OCI-LY7 (cell line): ENCODE measurements at regions not wholly inside any gene's neighbourhood (a gene's known extent, or its start where the extent isn't known, plus 50 kb on each side); places are given as distances from the start of the nearest gene placed in this dataset.

Experiments
- BruUV-seq: library from RNA; stranded (reverse); fragments of 400-500 nt; replicated peaks from 2 replicates; lab custom pipeline; 2021; lab: Mats Ljungman, UMichigan
- CTCF ChIA-PET: fragments of 300-600 bp; sonication (Branson Sonifier 250); formaldehyde crosslinking; loops from one replicate; lab custom pipeline; 2022; ENCODE audit warnings: antibody characterized with exemption; ENCODE audit not compliant: unreplicated experiment; lab: Charles Lee
- POLR2A ChIA-PET: fragments of 300-600 bp; sonication (Branson Sonifier 250); formaldehyde crosslinking; loops from one replicate; lab custom pipeline; 2022; ENCODE audit warnings: antibody characterized with exemption; lab: Charles Lee
- DNase-seq: peaks from one replicate; pipeline ENCODE4 v3.0.0-alpha.2; 2015; ENCODE audit warnings: low spot score
- H2AFZ ChIP-seq: fragments of 200-600 bp; sonication (generic), shearing (Covaris generic); 2 replicates; pipeline ENCODE4 v1.6.1; 2014; ENCODE audit warnings: mild to moderate bottlenecking, antibody characterized with exemption, low read length, moderate library complexity
- H3K27ac ChIP-seq: fragments of 200-600 bp; sonication (generic); 2 replicates; pipeline ENCODE4 v1.5.1; 2014; ENCODE audit warnings: mixed run types, low read depth, mild to moderate bottlenecking, moderate library complexity, low read length, inconsistent platforms; ENCODE audit not compliant: poor library complexity, severe bottlenecking
- H3K36me3 ChIP-seq: fragments of 200-600 bp; sonication (generic); 2 replicates; pipeline ENCODE4 v1.6.1; 2014; ENCODE audit warnings: mild to moderate bottlenecking, antibody characterized with exemption, low read length, moderate library complexity, mixed read lengths; ENCODE audit not compliant: insufficient read depth
- H3K4me1 ChIP-seq: fragments of 200-600 bp; sonication (generic); 2 replicates; pipeline ENCODE4 v1.5.1; 2014; ENCODE audit warnings: mild to moderate bottlenecking, low read length; ENCODE audit not compliant: insufficient read depth, poor library complexity, severe bottlenecking
- H3K4me2 ChIP-seq: fragments of 200-600 bp; sonication (generic); 2 replicates; pipeline ENCODE4 v1.6.1; 2014; ENCODE audit warnings: mild to moderate bottlenecking, low read length
- H3K4me3 ChIP-seq: fragments of 200-600 bp; sonication (generic); 2 replicates; pipeline ENCODE4 v1.5.1; 2014; ENCODE audit warnings: mild to moderate bottlenecking, low read depth, low read length; ENCODE audit not compliant: poor library complexity, severe bottlenecking
- H3K79me2 ChIP-seq: fragments of 200-600 bp; sonication (generic); 2 replicates; pipeline ENCODE4 v1.6.1; 2016; ENCODE audit warnings: low read depth, mild to moderate bottlenecking, low read length, moderate library complexity, mixed read lengths; ENCODE audit not compliant: insufficient read depth
- H3K9me2 ChIP-seq: fragments of 200-600 bp; sonication (generic); 2 replicates; pipeline ENCODE4 v1.6.1; 2016; ENCODE audit warnings: mild to moderate bottlenecking, low read length, mixed read lengths; ENCODE audit not compliant: insufficient read depth
- H3K9me3 ChIP-seq: fragments of 200-600 bp; sonication (generic); 2 replicates; pipeline ENCODE4 v1.6.1; 2014; ENCODE audit warnings: mild to moderate bottlenecking, mixed run types, low read length, mixed read lengths
- H4K20me1 ChIP-seq: fragments of 200-600 bp; sonication (generic); 2 replicates; pipeline ENCODE4 v1.6.1; 2014; ENCODE audit warnings: mild to moderate bottlenecking, antibody characterized with exemption, low read length, moderate library complexity, mixed read lengths; ENCODE audit not compliant: insufficient read depth
- CTCF ChIP-seq: fragments of 200-600 bp; sonication (generic); conservative IDR thresholded peaks from 2 replicates; pipeline ENCODE4 v1.5.1; 2014; ENCODE audit warnings: mild to moderate bottlenecking, antibody characterized with exemption, low read length, moderate library complexity, mixed read lengths
- EZH2phosphoT487 ChIP-seq: fragments of 200-600 bp; sonication (generic); IDR thresholded peaks from 2 replicates; pipeline ENCODE4 v1.6.1; 2018; ENCODE audit warnings: low read depth, borderline replicate concordance, mild to moderate bottlenecking, mixed run types, antibody characterized with exemption, low read length, moderate library complexity, mixed read lengths
- intact Hi-C: fragments of 100-400 bp; cut with micrococcal nuclease; formaldehyde crosslinking; loops from one replicate; pipeline ENCODE4 v1.10.0; 2022; ENCODE audit not compliant: unreplicated experiment

- BruUV-seq, result no TSS peak
- intact Hi-C loops, result no loop called here
- H3K79me2 ChIP-seq, result no peaks in the 10 kb centered on the region
- H3K27ac ChIP-seq, result no peak overlapping the region
- H3K9me2 ChIP-seq, result no peaks in the 10 kb centered on the region
- ChIA-PET CTCF (no interaction called here), POLR2A (no interaction called here)
- H3K4me3 ChIP-seq, result no peak overlapping the region
- H4K20me1 ChIP-seq, result no peaks in the 10 kb centered on the region
- no peaks in the 10 kb centered on the region for H3K36me3 ChIP-seq
- H2AFZ ChIP-seq, result no peak overlapping the region
- H3K9me3 ChIP-seq, result no peaks in the 10 kb centered on the region
- TF ChIP-seq EZH2phosphoT487 (no peak), CTCF (no peak)
- H3K4me1 ChIP-seq, result no peaks in the 10 kb centered on the region
- no peak for DNase-seq
- H3K4me2 ChIP-seq, result no peak overlapping the region
Observed at GRCh38 chr2:175478096-175478768, 296.7 kb upstream of the ATP5MC3 start.

- no TSS peak for BruUV-seq
- intact Hi-C loops, result no loop called here
- Histone ChIP-seq H3K4me3 (no peak overlapping the region), H3K4me1 (no peaks in the 10 kb centered on the region), H3K79me2 (no peaks in the 10 kb centered on the region), H3K36me3 (no peaks in the 10 kb centered on the region), H3K9me2 (no peaks in the 10 kb centered on the region), H2AFZ (no peak overlapping the region), H3K27ac (no peak overlapping the region), H4K20me1 (no peaks in the 10 kb centered on the region), H3K4me2 (no peak overlapping the region), H3K9me3 (no peaks in the 10 kb centered on the region)
- DNase-seq, result no peak
- TF ChIP-seq EZH2phosphoT487 (no peak), CTCF (no peak)
- ChIA-PET CTCF (no interaction called here), POLR2A (no interaction called here)
Observed at GRCh38 chr2:175476948-175477347, 295.4 kb upstream of the ATP5MC3 start.

- no peak overlapping the region for H3K4me2 ChIP-seq
- H2AFZ ChIP-seq, result no peak overlapping the region
- no peaks in the 10 kb centered on the region for H4K20me1 ChIP-seq
- BruUV-seq, result no TSS peak
- no peak overlapping the region for H3K27ac ChIP-seq
- intact Hi-C loops, result no loop called here
- CTCF ChIA-PET, result no interaction called here
- POLR2A ChIA-PET, result interaction anchor here (0.6 kb wide), 1 partner anchor 1180 kb away, joined by 4 read pairs; no protein-coding TSS in a partner anchor
- no peak for DNase-seq
- H3K79me2 ChIP-seq, result no peaks in the 10 kb centered on the region
- H3K4me1 ChIP-seq, result no peaks in the 10 kb centered on the region
- no peak overlapping the region for H3K4me3 ChIP-seq
- H3K9me2 ChIP-seq, result no peaks in the 10 kb centered on the region
- H3K36me3 ChIP-seq, result no peaks in the 10 kb centered on the region
- TF ChIP-seq EZH2phosphoT487 (no peak), CTCF (no peak)
- no peaks in the 10 kb centered on the region for H3K9me3 ChIP-seq
Observed at GRCh38 chr2:175476374-175476773, 294.9 kb upstream of the ATP5MC3 start.
